Heart right ventricle (tissue), 16 donors: ENCODE measurements at regions not wholly inside any gene's neighbourhood (a gene's known extent, or its start where the extent isn't known, plus 50 kb on each side); places are given as distances from the start of the nearest gene placed in this dataset.

Experiments
- ATAC-seq, 8 donors: fragments of 200-7000 bp; cut with Tn5 transposase; one replicate each; pipeline ENCODE4 v1.9.1; 2020; ENCODE audit warnings: mild to moderate bottlenecking in 8 of 8, moderate library complexity in 8 of 8, moderate number of reproducible peaks in 1 of 8
- DNase-seq, 2 donors: peaks; one replicate each; pipeline ENCODE4 v3.0.0-alpha.2; 2020
- H3K27ac ChIP-seq, 10 donors: fragments of 200-600 bp; sonication (generic) in 2 of 10; one replicate each; pipeline versions ENCODE4 v1.5.0 to v1.8.0; 2020 to 2022; ENCODE audit warnings: mild to moderate bottlenecking in 3 of 10
- H3K27me3 ChIP-seq, 7 donors: fragments of 200-600 bp; one replicate each; pipeline ENCODE4 v1.8.0; 2021 to 2022; ENCODE audit warnings: mild to moderate bottlenecking in 2 of 7
- H3K36me3 ChIP-seq, 9 donors: fragments of 200-600 bp; sonication (generic) in 1 of 9; one replicate each; pipeline versions ENCODE4 v1.5.0 to v1.8.0; 2020 to 2022; ENCODE audit warnings: mild to moderate bottlenecking in 2 of 9
- H3K4me1 ChIP-seq, 9 donors: fragments of 200-600 bp; sonication (generic) in 1 of 9; one replicate each; pipeline versions ENCODE4 v1.5.0 to v1.8.0; 2020 to 2022; ENCODE audit warnings: mild to moderate bottlenecking in 4 of 9
- H3K4me3 ChIP-seq, 10 donors: fragments of 200-600 bp; sonication (generic) in 2 of 10; one replicate each; pipeline versions ENCODE4 v1.5.0 to v1.8.0; 2020 to 2022; ENCODE audit warnings: mild to moderate bottlenecking in 7 of 10, moderate library complexity in 2 of 10
- H3K9me3 ChIP-seq, 11 donors: fragments of 200-600 bp in 10 of 11; sonication (generic) in 2 of 11; one replicate each; pipeline versions ENCODE4 v1.5.0 to v1.8.0; 2013 to 2022; ENCODE audit warnings: mild to moderate bottlenecking in 2 of 11, control low read depth in 1 of 11, moderate library complexity in 1 of 11
- WGBS, 2 donors: extraction: QIAGEN DNeasy Blood & Tissue Kit; methylation state at CpG; one replicate each; pipeline ENCODE4 v1.1.7; 2013; ENCODE audit warnings: inconsistent platforms in 1 of 2; 5-methylcytosine and 5-hydroxymethylcytosine counted together
- intact Hi-C, 10 donors: fragments of 100-400 bp; cut with DNase I; formaldehyde crosslinking; loops; one replicate each; pipeline versions ENCODE4 v1.11.1 to v1.14.2; 2022
- TF ChIP-seq, protein P1 (sequence below), 9 donors: fragments of 200-600 bp; sonication (generic) in 2 of 9; IDR thresholded peaks; one replicate each; pipeline versions ENCODE4 v1.5.0 to v1.8.0; 2021 to 2022; ENCODE audit warnings: antibody characterized with exemption in 9 of 9, mild to moderate bottlenecking in 5 of 9, moderate library complexity in 1 of 9
- donor health status: Arrhythmogenic right ventricular cardiomyopathy.
- donor health status: ischemic (EF 13 %, LVEDD 7.1; RV severe dilation, severe dysfunction).
- donor health status: healthy with polysubstance abuse.
- donor health status: DM: no; HTN: yes; CAD: no.
- donor health status: DM: no; HTN: no; CAD: no.
- donor health status: ischemic (EF 25% LVEDD 6.9; RV normal size, moderate dysfunction).
- donor health status: ischemic (EF 25% LVEDD 5.7; RV mildly dilated, moderate dysfunction).
- donor health status: healthy.
- donor health status: DM: yes; HTN: yes; CAD: no.
- donor health status: Ischemic cardiomyopathy.
- donor health status: ischemic (EF 35%, LVEDD 5.7; RV mildly dilated, moderate dysfunction).
- donor health status: nonischemic (EF 11% LVEDD 7.7; RV severe dilation, severe dysfunction).
- donor health status: DM: yes; HTN: yes; CAD: no.
- donor health status: PGD.
- donor health status: ischemic (EF 29% LVEDD 5.4; RV normal size, mild dysfunction).
- donor health status: nonischemic (EF 23%, LVEDD 6.1; RV moderate dilation, normal function).

DNA sequence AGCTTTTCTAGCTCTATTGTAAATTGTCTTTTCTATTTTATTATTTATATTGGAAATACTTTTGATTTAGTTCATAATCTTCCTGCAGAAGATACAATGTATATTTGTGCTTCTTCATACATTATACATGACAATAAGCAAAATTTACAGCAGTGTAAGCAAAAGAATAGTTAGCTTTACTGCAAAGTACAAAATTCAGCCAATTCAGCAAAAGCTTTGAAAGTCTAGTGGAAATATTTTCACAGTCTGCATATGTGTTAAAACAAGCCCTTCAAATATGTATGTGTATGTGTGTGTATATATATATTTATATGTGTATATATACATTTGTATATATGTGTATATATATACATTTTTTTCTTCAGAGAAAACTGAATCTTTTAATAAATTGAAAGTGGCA is 879.1 kb downstream of the SLITRK1 start:
- no peak for DNase-seq
- H3K27ac ChIP-seq, result no peak overlapping the region
- TF ChIP-seq, protein P1, sequence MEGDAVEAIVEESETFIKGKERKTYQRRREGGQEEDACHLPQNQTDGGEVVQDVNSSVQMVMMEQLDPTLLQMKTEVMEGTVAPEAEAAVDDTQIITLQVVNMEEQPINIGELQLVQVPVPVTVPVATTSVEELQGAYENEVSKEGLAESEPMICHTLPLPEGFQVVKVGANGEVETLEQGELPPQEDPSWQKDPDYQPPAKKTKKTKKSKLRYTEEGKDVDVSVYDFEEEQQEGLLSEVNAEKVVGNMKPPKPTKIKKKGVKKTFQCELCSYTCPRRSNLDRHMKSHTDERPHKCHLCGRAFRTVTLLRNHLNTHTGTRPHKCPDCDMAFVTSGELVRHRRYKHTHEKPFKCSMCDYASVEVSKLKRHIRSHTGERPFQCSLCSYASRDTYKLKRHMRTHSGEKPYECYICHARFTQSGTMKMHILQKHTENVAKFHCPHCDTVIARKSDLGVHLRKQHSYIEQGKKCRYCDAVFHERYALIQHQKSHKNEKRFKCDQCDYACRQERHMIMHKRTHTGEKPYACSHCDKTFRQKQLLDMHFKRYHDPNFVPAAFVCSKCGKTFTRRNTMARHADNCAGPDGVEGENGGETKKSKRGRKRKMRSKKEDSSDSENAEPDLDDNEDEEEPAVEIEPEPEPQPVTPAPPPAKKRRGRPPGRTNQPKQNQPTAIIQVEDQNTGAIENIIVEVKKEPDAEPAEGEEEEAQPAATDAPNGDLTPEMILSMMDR (IDR thresholded peaks at IDR 0.05), result no peak
- ATAC-seq, result no peak
- H3K9me3 ChIP-seq, result no peaks in the 10 kb centered on the region
- H3K27me3 ChIP-seq, result no peaks in the 10 kb centered on the region
- no peaks in the 10 kb centered on the region for H3K4me1 ChIP-seq
- H3K36me3 ChIP-seq, result no peaks in the 10 kb centered on the region
- no peak overlapping the region for H3K4me3 ChIP-seq
- intact Hi-C loops, result loop anchor here in 1 of 10 donors (5.0 kb wide), 1 partner anchor 229 kb away; no protein-coding TSS in a partner anchor

DNA sequence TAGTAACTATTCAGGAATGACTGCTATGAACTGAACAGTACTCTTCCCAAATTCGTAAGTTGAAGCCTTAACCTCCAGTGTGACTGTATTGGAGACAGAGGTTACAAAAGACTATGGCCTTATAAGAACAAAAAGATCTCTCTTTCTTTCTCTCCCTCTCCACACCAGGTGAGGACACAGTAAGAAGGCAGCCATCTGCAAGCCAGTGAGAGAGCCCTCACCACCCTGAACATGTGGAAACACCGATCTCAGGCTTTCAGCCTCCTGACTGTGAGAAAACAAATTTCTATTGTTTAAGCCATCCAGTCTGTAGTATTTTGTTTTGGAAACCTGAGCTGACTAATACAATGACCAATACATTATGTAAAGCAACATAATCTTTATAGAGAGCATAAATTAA is 888.9 kb downstream of the SLITRK1 start:
- WGBS, 2 donors, result 81 to 85% methylated on average over 2 of the region's 2 CpGs
- TF ChIP-seq, protein P1 (IDR thresholded peaks at IDR 0.05), result no peak
- H3K4me3 ChIP-seq, result no peak overlapping the region
- ATAC-seq (no peak), DNase-seq (no peak)
- no peaks in the 10 kb centered on the region for H3K4me1 ChIP-seq
- intact Hi-C loops, result no loop called here
- no peaks in the 10 kb centered on the region for H3K36me3 ChIP-seq
- H3K9me3 ChIP-seq, result no peaks in the 10 kb centered on the region
- no peaks in the 10 kb centered on the region for H3K27me3 ChIP-seq
- no peak overlapping the region for H3K27ac ChIP-seq

DNA sequence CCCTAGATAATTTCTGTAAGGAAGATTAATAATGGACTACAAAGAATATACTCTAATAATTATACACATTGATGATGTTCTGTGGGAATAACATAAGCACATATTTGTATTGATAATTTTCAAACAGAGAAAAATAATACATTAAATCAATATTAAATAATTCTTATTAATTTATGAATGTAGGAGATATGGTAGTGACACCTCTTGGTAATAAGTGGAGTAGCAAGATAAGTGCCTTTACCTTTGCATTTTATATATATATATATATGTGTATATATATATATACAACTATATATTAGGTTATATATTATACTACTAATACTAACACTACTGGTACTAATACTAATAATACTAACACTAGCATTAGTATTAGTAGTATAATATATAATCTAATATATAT is 905.8 kb downstream of the SLITRK1 start:
- TF ChIP-seq, protein P1 (IDR thresholded peaks at IDR 0.05), result no peak
- Histone ChIP-seq H3K4me3 (no peak overlapping the region), H3K9me3 (peaks cover 0 to 5% (median 0%) of the 10 kb centered on the region in 11 donors), H3K4me1 (no peaks in the 10 kb centered on the region), H3K27ac (no peak overlapping the region), H3K27me3 (no peaks in the 10 kb centered on the region), H3K36me3 (no peaks in the 10 kb centered on the region)
- intact Hi-C loops, result no loop called here
- no peak for DNase-seq
- no peak for ATAC-seq

DNA sequence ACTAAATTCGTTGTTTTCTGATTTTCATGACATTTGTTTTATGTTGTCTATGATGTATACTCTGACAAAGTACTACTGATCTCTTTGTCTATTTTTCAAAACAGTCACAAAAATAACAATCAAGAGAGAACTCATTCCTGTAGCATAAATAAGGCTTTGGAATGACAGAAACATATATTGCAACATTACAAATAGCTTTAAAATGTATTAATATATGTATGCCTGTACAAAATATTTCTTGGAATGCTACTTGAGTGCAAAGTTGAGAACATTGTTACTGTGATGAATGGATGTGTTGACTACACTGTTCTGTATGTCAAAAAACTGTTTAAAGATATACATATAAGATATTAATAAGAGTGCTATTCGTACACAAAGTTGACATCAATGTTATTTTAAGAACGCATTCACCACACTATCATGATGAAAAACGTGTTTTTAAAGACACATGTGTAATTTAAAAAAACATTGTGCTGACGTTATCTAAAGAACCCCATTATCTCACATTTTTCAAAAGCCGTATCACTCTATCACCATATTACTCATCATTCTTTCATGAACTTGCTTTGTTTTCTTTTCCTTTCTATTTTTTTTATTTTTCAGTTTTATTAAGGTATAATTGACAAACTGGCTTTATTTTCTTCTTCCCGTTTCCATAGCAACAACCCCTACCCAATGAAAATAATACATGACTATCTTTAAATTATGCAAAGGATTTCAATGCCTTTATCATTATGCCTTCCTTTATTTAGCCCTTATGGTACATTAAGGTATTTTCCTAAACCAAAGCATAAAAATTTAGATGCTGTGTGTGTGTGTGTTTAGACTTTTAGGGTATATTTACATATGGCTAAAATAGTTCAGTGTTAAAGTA is 918.8 kb downstream of the SLITRK1 start:
- no peaks in the 10 kb centered on the region for H3K27me3 ChIP-seq
- ATAC-seq (no peak), DNase-seq (no peak)
- no peak overlapping the region for H3K4me3 ChIP-seq
- no peaks in the 10 kb centered on the region for H3K36me3 ChIP-seq
- intact Hi-C loops, result no loop called here
- TF ChIP-seq, protein P1 (IDR thresholded peaks at IDR 0.05), result no peak
- peaks cover 0 to 4% (median 0%) of the 10 kb centered on the region in 11 donors for H3K9me3 ChIP-seq
- no peaks in the 10 kb centered on the region for H3K4me1 ChIP-seq
- 41 to 44% methylated on average over 7 of the region's 7 CpGs for WGBS, 2 donors
- H3K27ac ChIP-seq, result no peak overlapping the region
